GM23338 (cell line): ENCODE measurements at regions not wholly inside any gene's neighbourhood (a gene's known extent, or its start where the extent isn't known, plus 50 kb on each side); places are given as distances from the start of the nearest gene placed in this dataset.

Experiments used
- ATAC-seq: fragments of 200-7000 bp; cut with Tn5 transposase; 3 replicates; pipeline ENCODE4 v1.9.1; 2020
- DNase-seq: peaks from one replicate; pipeline ENCODE4 v3.0.0-alpha.2; 2015; ENCODE audit warnings: low spot score
- H2AFZ ChIP-seq: fragments of 200-600 bp; sonication (generic); 2 replicates; pipeline ENCODE4 v1.8.0; 2016; ENCODE audit warnings: antibody characterized with exemption, mild to moderate bottlenecking, moderate library complexity
- H3F3A ChIP-seq: fragments of 200-600 bp; sonication (generic); replicated peaks from 2 replicates; pipeline ENCODE4 v1.8.0; 2017; ENCODE audit warnings: antibody characterized with exemption, mixed run types, low read depth
- H3K27ac ChIP-seq: fragments of 200-600 bp; sonication (generic); 2 replicates; pipeline ENCODE4 v1.6.1; 2016; ENCODE audit warnings: low read depth
- H3K27me3 ChIP-seq: fragments of 200-600 bp; sonication (generic); 2 replicates; pipeline ENCODE4 v1.8.0; 2016; ENCODE audit warnings: mild to moderate bottlenecking, mixed run types, moderate library complexity; ENCODE audit not compliant: insufficient read depth
- H3K36me3 ChIP-seq: fragments of 200-600 bp; sonication (generic); 2 replicates; pipeline ENCODE4 v1.8.0; 2016; ENCODE audit warnings: mild to moderate bottlenecking; ENCODE audit not compliant: insufficient read depth
- H3K4me1 ChIP-seq: fragments of 200-600 bp; sonication (generic); 2 replicates; pipeline ENCODE4 v1.8.0; 2016; ENCODE audit warnings: mild to moderate bottlenecking, moderate library complexity; ENCODE audit not compliant: insufficient read depth
- H3K4me2 ChIP-seq: fragments of 200-600 bp; sonication (generic); 2 replicates; pipeline ENCODE4 v1.7.1; 2017; ENCODE audit warnings: mixed run types
- H3K4me3 ChIP-seq: fragments of 200-600 bp; sonication (generic); 2 replicates; pipeline ENCODE4 v1.6.1; 2016; ENCODE audit warnings: mixed run types
- H3K79me2 ChIP-seq: fragments of 200-600 bp; sonication (generic); replicated peaks from 2 replicates; pipeline ENCODE4 v1.8.0; 2017; ENCODE audit warnings: mild to moderate bottlenecking; ENCODE audit not compliant: insufficient read depth
- H3K9me2 ChIP-seq: fragments of 200-600 bp; sonication (generic); 2 replicates; pipeline ENCODE4 v1.8.0; 2017; ENCODE audit not compliant: insufficient read depth
- H4K20me1 ChIP-seq: fragments of 200-600 bp; sonication (generic); replicated peaks from 2 replicates; pipeline ENCODE4 v1.8.0; 2017; ENCODE audit warnings: mild to moderate bottlenecking; ENCODE audit not compliant: insufficient read depth
- H3K27ac Mint-ChIP-seq: 2 replicates; pipeline ENCODE4 v1.8.0; 2020; ENCODE audit warnings: inconsistent platforms, mild to moderate bottlenecking, moderate library complexity, mixed read lengths
- H3K27me3 Mint-ChIP-seq: 3 replicates; pipeline ENCODE4 v1.8.0; 2022; ENCODE audit warnings: low read depth, mild to moderate bottlenecking, moderate library complexity, mixed read lengths, inconsistent platforms; ENCODE audit not compliant: insufficient read depth, poor library complexity
- H3K36me3 Mint-ChIP-seq: 3 replicates; pipeline ENCODE4 v1.8.0; 2021; ENCODE audit warnings: low read depth, mild to moderate bottlenecking, inconsistent platforms, moderate library complexity, mixed read lengths
- H3K4me1 Mint-ChIP-seq: 3 replicates; pipeline ENCODE4 v1.8.0; 2020; ENCODE audit warnings: mild to moderate bottlenecking, inconsistent platforms, mixed read lengths
- H3K4me3 Mint-ChIP-seq: 3 replicates; pipeline ENCODE4 v1.8.0; 2021; ENCODE audit warnings: moderate library complexity, mild to moderate bottlenecking, inconsistent platforms, mixed read lengths
- H3K9me3 Mint-ChIP-seq: 3 replicates; pipeline ENCODE4 v1.8.0; 2020; ENCODE audit warnings: moderate library complexity, mild to moderate bottlenecking, inconsistent platforms, mixed read lengths
- EZH2 ChIP-seq: fragments of 200-600 bp; sonication (generic); IDR thresholded peaks from one replicate; pipeline ENCODE4 v1.8.0; 2017; ENCODE audit warnings: antibody characterized with exemption, mild to moderate bottlenecking, low read depth; ENCODE audit not compliant: unreplicated experiment
- JUNB ChIP-seq: IDR thresholded peaks from one replicate; pipeline ENCODE4 v1.6.1; 2016; ENCODE audit warnings: antibody characterized with exemption; ENCODE audit not compliant: unreplicated experiment
- ZNF114 ChIP-seq: fragments of 250-450 bp; sonication (Bioruptor Pico); IDR thresholded peaks from 2 replicates; pipeline ENCODE4 v1.5.0; 2020; ENCODE audit warnings: mild to moderate bottlenecking, moderate library complexity
- ZNF331 ChIP-seq: fragments of 250-450 bp; sonication (Bioruptor Pico); IDR thresholded peaks from 2 replicates; pipeline ENCODE4 v1.5.0; 2020; ENCODE audit warnings: low read depth, mild to moderate bottlenecking, moderate library complexity
- TF ChIP-seq, protein P1 (sequence below), 2 experiments: fragments of 200-600 bp in 1 of 2; sonication (generic) in 1 of 2; conservative IDR thresholded peaks; 2 replicates each; pipeline versions ENCODE4 v1.5.1 to v1.6.1; 2016 to 2017; ENCODE audit warnings: antibody characterized with exemption in 2 of 2, low read depth in 2 of 2, mild to moderate bottlenecking in 2 of 2, moderate library complexity in 1 of 2
- TF ChIP-seq, protein P2 (sequence below): IDR thresholded peaks from 2 replicates; pipeline ENCODE4 v1.6.1; 2016; ENCODE audit warnings: antibody characterized with exemption

- no peak for TF ChIP-seq EZH2
- Mint-ChIP-seq H3K27me3 (peaks cover 3% of the 10 kb centered on the region), H3K4me3 (no peak overlapping the region), H3K4me1 (peaks cover 23% of the 10 kb centered on the region), H3K27ac (no peak overlapping the region), H3K36me3 (no peaks in the 10 kb centered on the region), H3K9me3 (no peaks in the 10 kb centered on the region)
- H3K4me3 ChIP-seq = no peak overlapping the region
- DNase-seq = no peak
- H3K27ac ChIP-seq = no peak overlapping the region
- H2AFZ ChIP-seq = no peak overlapping the region
- H3K36me3 ChIP-seq = no peaks in the 10 kb centered on the region
- peaks cover 8% of the 10 kb centered on the region for H3K4me1 ChIP-seq
- H3K4me2 ChIP-seq = no peak overlapping the region
- H3K27me3 ChIP-seq = no peaks in the 10 kb centered on the region
- ATAC-seq = no peak
- H3K9me2 ChIP-seq = no peaks in the 10 kb centered on the region
- H3F3A ChIP-seq = no peaks in the 10 kb centered on the region
- no peaks in the 10 kb centered on the region for H4K20me1 ChIP-seq
- no peaks in the 10 kb centered on the region for H3K79me2 ChIP-seq
Observed at GRCh38 chr10:128729910-128730420, 603.7 kb upstream of the MKI67 start.

- Mint-ChIP-seq H3K4me3 (no peak overlapping the region), H3K36me3 (no peaks in the 10 kb centered on the region), H3K27me3 (peaks cover 3% of the 10 kb centered on the region), H3K9me3 (no peaks in the 10 kb centered on the region), H3K27ac (no peak overlapping the region), H3K4me1 (peaks cover 26% of the 10 kb centered on the region)
- H3K4me3 ChIP-seq = no peak overlapping the region
- no peak overlapping the region for H3K27ac ChIP-seq
- no peaks in the 10 kb centered on the region for H3K9me2 ChIP-seq
- no peaks in the 10 kb centered on the region for H3K36me3 ChIP-seq
- no peak overlapping the region for H2AFZ ChIP-seq
- no peaks in the 10 kb centered on the region for H4K20me1 ChIP-seq
- no peaks in the 10 kb centered on the region for H3K79me2 ChIP-seq
- H3F3A ChIP-seq = no peaks in the 10 kb centered on the region
- no peak for TF ChIP-seq EZH2
- TF ChIP-seq, protein P1, sequence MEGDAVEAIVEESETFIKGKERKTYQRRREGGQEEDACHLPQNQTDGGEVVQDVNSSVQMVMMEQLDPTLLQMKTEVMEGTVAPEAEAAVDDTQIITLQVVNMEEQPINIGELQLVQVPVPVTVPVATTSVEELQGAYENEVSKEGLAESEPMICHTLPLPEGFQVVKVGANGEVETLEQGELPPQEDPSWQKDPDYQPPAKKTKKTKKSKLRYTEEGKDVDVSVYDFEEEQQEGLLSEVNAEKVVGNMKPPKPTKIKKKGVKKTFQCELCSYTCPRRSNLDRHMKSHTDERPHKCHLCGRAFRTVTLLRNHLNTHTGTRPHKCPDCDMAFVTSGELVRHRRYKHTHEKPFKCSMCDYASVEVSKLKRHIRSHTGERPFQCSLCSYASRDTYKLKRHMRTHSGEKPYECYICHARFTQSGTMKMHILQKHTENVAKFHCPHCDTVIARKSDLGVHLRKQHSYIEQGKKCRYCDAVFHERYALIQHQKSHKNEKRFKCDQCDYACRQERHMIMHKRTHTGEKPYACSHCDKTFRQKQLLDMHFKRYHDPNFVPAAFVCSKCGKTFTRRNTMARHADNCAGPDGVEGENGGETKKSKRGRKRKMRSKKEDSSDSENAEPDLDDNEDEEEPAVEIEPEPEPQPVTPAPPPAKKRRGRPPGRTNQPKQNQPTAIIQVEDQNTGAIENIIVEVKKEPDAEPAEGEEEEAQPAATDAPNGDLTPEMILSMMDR (conservative IDR thresholded peaks at IDR 0.05; ENCODE audit: low read depth in 2 of 2) = 0 out of 4 replicates have a peak, but pooled peaks of 1 of the 2 experiments have one; percentile 2
- H3K4me1 ChIP-seq = peaks cover 8% of the 10 kb centered on the region
- no peak for ATAC-seq
- no peaks in the 10 kb centered on the region for H3K27me3 ChIP-seq
- no peak for DNase-seq
- no peak overlapping the region for H3K4me2 ChIP-seq
Observed at GRCh38 chr10:128730922-128731321, 604.7 kb upstream of the MKI67 start.

DNA sequence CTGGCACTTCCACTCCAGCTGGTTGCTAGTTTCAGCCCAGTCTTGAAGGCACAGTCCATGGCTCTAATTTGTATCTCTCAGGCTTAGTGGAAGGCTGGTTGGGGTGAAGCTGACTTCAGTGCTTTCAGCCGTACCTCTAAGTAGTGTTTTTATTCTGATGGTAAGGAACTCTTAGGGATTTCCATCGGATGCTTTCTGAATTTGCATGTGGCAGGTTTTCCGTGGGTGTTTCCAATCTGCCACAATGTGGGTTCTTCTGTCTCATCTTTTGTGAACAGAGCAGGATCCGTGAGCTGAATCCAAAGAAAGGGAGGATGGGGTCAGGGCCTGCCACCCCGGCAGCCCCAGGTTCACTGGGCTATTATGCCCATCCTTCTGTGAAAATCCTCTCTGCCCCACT lies 607.9 kb upstream of the MKI67 start:
- Mint-ChIP-seq H3K36me3 (no peaks in the 10 kb centered on the region), H3K27ac (no peak overlapping the region), H3K27me3 (peaks cover 7% of the 10 kb centered on the region), H3K9me3 (no peaks in the 10 kb centered on the region), H3K4me1 (peaks cover 9% of the 10 kb centered on the region), H3K4me3 (no peak overlapping the region)
- no peaks in the 10 kb centered on the region for H3K27me3 ChIP-seq
- no peaks in the 10 kb centered on the region for H3K4me1 ChIP-seq
- H3K4me2 ChIP-seq = no peak overlapping the region
- DNase-seq = no peak
- H3K27ac ChIP-seq = no peak overlapping the region
- no peaks in the 10 kb centered on the region for H3F3A ChIP-seq
- H3K79me2 ChIP-seq = no peaks in the 10 kb centered on the region
- TF ChIP-seq ZNF331 (CRISPR knock-in tag) (no peak), JUNB (no peak), ZNF114 (CRISPR knock-in tag) (no peak)
- TF ChIP-seq, protein P2, sequence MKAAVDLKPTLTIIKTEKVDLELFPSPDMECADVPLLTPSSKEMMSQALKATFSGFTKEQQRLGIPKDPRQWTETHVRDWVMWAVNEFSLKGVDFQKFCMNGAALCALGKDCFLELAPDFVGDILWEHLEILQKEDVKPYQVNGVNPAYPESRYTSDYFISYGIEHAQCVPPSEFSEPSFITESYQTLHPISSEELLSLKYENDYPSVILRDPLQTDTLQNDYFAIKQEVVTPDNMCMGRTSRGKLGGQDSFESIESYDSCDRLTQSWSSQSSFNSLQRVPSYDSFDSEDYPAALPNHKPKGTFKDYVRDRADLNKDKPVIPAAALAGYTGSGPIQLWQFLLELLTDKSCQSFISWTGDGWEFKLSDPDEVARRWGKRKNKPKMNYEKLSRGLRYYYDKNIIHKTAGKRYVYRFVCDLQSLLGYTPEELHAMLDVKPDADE = no peak
- peak overlapping the region; percentile 80; the same call in 1 of the 2 replicates for H2AFZ ChIP-seq
- H3K9me2 ChIP-seq = no peaks in the 10 kb centered on the region
- H3K36me3 ChIP-seq = no peaks in the 10 kb centered on the region
- ATAC-seq = no peak
- H4K20me1 ChIP-seq = no peaks in the 10 kb centered on the region
- no peak overlapping the region for H3K4me3 ChIP-seq
